Activated CD8-positive, alpha-beta memory T cell treated with anti-CD3 and anti-CD28 coated beads for 24 hours (primary cell): ENCODE measurements at regions not wholly inside any gene's neighbourhood (a gene's known extent, or its start where the extent isn't known, plus 50 kb on each side); places are given as distances from the start of the nearest gene placed in this dataset.
"Not testable (repeated sequence)": the region's sequence is repeated elsewhere in the genome, so short reads cannot be mapped to it uniquely, and the experiment has no call there.

Experiments used
- DNase-seq: peaks from one replicate; pipeline ENCODE4 v3.0.0-alpha.2; 2020

DNA sequence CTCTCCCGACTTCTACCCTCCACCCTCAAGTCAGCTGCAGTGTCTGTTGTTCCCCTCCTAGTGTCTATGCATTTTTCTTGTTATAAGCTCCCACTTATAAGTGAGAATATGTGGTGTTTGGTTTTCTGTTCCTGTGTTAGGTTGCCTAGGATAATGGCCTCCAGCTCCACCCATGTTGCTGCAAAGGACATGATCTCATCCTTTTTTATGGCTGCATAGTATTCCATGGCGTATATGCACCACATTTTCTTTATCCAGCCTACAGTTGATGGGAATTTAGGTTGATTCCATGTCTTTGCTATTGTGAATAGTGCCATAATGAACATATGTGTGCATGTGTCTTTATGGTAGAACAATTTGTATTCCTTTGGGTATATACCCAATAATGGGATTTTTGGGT, 80.7 kb downstream of the SPTSSA start:
- not testable (repeated sequence) for DNase-seq

DNA sequence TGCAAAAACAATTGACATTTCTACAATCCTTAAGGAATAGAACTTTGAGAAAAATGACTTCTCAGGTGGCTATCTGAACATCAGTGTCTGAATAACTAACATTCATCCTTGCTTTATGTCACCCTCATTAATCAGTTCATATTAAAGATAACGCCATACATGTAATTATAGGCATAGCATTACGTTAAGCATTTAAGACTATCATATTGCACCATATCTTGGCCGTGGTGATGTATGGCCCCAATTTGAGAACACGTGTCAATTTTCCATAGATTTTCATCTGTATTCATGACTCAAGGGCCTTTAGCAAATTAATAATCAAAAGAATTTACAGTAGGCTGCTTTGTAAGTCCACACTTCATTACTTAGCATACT, 81.6 kb downstream of the SPTSSA start:
- DNase-seq, result no peak

DNA sequence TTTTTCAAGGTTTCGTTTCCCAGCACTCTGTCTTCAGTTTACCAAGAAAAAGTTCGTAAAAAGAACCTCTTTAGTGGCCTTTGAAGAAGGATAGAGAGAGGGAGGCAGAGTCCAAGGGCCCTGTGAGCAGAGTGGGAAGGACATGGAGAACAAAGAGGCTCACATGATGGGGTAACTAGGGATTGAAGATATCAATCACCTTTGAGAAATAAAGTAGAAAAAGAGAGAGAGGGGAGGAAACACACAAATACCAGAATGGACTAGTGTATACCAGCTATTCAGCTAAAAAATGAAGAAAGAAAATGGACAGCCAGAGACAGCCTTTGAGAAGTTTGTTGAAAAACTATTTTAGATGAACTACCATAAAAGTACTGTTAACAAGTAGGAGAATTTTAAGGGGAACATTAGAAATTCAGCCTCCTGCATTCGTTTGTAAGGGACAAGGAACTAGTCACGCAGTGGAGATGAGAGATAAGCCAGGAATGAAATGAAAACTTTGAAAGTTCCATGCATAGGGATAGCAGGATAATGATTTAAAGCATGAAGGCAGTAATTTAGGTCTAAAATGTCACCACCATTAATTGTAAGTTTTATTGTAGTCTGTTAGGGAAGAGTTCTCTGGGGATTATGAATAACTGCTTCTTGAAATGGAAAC, 82.1 kb downstream of the SPTSSA start:
- no peak for DNase-seq

DNA sequence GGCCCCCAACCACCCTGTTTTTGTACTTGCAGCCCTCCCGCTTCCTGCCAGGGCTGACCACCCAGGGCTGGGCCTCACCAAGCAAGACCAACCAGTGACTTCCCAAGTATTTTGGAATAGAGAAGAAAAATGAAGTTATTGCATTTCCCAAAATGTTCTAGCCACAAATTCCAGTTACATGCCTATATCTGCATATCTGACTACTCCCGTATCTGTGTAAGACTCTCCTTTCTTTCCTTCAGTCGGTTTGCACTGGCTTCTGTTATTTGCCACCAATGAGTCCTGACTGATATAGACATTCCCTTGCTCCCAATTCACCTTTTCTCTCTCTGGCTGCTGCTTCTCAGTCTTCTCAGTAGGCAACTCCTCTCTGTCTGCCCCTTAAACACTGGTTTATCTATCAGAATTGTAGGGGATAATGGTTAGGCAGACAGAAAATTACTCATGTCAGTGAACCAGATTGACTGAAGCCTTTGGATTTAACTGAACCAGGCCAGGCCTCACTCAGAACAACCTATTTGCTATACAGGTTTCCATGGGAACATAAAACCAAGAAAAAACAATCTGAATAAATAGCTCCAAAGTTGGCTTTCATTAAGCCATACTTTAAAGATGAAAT, 85.3 kb downstream of the SPTSSA start:
- DNase-seq, result no peak

DNA sequence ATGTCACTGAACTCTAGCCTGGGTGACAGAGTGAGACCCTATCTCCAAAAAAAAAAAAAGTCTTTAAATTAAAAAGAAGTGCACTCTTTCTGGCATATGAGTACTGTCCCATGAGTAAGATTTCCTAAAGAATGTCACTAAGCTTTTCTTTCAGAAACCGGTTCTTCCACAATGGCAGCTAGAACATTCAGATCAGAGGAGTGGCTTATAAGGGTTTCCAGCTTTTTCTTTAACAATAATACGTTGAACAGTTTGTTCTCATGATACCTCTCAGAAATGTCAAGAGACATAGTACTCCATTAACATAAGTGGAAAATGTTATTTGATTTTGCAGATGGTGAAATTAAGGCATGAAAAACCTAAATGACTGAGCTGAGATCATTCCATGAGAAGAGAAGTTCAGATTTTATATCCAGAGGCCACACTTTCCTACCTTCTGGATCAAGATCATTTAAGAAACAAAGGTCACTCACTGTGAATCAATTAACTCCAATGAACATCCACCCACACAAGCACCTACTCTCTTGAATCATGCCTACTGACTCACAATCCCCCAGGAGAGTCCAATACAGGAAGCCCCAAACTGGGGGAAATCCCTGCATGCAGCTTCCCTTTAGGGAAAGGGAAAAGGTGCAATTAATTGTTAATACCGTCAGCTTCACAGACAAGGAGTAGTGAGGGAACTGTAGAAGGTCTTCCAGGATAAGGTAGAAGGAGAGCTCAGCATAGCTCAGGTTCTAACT, 86.9 kb downstream of the SPTSSA start:
- DNase-seq, result no peak

DNA sequence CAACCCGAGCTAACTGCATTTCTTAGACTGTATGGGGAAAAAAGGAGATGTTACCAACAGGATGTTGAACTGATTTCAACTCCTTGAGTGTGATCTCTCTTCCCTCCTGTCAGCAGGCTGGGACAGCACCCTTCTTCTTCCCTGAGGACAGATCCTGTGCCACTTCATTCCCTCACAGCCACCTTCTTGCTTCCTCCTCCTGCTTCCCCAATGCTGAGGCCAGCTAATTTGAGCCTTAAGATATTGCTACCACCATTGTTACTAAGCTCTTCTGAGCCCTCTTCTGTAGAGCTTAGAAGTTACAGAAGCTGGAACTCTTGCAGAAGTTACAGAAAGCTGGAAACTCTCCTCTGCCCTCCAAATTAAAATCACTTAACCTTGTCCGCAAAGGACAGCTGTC, 88.8 kb downstream of the SPTSSA start:
- DNase-seq, result no peak

DNA sequence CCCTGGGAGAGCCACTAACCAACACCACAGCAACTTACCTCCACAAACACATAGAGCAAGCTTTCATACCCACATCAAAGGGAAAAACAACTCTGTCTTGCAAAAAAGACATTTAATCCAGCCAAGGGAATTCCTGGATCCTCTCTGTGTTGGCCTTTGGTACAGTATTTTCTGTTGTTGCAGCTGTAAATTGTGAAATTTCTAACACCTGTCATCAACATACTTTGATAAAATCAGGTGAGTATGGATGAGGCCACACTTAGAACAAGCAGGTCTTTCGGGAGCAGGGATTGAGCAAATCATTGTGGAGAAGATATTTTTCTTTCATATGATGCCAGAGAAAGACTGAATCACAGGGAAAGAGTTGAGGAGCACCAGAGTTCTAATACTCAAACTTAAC, 89.3 kb downstream of the SPTSSA start:
- DNase-seq, result no peak

DNA sequence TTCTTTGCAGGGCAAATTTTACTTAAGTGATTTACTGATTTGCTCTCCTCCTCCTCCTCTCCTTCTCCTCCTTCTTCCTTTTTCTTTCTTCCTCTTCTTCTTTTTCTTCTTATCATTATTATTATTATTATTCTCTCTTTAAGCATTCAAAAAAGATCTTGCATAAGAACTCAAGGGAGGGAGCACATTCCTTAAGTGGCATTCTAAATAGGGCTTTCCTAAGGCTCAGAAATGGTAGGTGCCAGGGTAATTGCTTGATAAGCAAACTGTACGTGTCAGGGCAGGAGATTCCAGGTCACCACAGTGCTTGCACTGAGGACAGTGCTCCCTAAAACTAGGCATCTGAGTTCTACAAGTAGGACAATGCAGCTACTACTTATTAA, 92.4 kb downstream of the SPTSSA start:
- no peak for DNase-seq

DNA sequence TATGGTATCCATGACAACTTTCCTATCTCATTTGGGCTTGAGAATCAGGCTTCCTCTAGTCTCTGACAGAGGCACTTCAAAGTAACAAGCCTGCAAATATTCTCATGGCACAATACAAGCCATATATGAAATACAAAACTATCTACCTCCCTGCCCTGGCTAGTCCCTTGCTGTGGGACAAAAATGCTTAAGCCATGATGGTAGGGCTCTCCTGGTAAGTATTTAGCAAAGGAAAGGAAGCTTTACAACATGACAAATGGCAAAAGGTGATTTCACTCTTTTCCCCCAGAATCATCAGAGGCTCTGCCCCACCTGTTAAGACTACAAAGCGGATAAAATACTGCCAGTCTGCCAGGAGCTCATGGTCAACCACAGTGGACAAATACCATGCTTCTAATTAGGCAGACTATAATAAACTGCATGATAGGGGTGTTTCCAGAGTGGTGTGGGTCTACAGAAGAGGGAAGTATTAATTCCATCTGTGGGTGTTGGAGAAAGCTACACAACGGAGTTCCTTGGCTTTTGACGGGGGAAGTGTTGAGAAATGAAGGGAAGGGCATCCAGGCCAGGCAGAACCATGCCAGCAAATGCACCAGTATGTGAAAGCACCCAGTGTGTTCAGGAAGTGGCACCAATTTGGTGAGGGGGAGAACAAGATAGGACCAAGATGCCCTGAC, 92.9 kb downstream of the SPTSSA start:
- DNase-seq, result no peak

DNA sequence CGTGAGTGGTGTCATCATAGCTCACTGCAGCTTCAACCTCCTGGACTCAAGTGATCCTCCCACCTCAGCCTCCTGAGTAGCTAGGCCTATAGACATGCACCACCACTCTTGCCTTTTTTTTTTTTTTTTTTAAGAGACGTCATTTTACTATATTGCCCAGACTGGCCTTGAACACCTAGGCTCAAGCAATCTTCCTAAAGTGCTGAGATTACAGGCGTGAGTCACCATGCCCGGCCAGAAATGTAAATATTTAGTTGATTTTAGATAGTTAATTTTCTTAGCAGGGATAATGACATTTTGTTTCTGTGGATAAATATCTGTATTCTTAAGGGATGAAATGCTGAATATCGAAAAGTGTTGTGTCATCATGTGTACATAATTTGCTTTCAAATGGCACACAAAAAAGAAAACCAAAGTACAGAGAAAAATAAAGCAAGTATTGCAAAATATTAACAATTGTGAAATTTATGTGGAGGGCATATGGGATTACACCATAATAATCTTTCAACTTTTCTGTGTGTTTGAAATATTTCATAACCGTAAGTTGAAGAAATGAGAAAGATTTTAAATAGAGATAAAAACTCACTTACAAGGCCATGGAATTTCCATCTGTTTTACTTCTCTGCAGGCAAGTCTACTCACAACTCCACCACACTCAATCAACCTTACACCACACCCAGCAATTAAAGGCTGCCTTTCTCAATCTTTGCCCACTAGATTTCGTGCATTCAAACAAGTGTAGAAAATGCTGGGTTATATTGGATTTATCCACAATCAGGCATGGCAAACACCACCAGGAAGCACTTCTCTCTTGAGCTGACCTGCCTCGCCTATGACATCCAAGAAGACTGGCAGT, 93.7 kb downstream of the SPTSSA start:
- no peak for DNase-seq

DNA sequence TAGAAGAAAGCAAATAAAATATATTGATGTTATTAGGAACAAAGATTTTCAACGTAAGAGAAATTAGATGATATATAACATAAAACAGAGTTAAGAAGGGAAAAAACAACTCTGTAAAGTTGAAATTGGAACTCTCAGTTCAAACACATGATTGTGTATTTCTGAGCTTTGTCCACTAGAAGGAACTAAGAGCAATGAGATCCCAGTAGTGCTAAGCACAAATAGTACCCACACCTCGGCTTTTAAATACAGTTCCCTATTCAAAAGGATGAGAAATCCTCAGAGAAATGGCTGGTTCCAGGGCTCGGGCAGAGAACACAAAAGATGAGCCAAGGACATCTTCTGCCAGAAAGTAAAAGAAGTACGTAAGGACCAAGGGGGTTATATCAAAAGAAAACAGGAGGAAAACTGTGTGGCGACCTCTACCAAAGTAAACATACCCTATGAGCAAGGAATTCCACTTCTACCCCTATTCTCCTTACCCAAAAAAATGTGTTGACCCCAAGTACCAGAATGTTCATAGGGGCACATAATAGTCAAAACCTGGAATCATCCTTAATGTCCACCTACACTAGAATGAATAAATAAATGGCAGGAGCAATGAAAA, 96.6 kb downstream of the SPTSSA start:
- DNase-seq, result no peak

DNA sequence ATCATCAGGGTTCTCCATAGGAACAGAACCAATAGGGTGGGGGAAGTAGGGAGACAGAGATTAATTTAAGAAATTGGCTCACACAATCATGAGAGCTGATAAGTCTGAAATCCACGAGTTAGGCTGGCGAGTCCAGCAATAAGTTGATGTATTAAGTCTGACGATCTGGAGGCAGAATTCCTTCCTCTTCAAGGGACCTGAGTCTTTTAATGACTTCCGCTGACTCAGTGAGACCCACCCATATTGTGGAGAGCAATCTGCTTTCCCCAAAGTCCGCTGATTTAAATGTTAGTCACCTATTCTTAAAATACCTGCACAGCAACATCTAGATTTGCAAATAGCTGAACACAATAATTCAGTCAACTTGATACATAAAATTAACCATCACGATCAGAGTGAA, 97.8 kb downstream of the SPTSSA start:
- no peak for DNase-seq

DNA sequence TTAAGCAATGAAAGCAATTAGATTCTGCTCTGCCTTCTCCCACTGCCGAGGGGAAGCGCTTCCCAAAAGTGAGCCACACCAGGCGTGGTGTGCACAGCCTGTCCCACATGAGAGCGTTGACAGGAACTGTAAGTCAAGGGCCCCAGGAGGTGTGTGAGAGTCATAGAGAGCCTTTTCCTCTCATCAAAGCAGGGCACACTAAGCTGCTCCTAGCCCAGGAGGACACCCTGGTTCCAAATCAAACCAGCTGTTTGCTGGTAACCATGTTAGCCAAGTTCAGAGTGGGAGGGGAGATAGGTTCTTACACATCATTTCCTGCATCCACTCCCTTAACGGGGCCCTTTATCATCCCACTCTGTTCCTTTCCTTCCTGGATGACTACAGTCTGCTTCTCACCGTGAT, 98.3 kb downstream of the SPTSSA start:
- no peak for DNase-seq

DNA sequence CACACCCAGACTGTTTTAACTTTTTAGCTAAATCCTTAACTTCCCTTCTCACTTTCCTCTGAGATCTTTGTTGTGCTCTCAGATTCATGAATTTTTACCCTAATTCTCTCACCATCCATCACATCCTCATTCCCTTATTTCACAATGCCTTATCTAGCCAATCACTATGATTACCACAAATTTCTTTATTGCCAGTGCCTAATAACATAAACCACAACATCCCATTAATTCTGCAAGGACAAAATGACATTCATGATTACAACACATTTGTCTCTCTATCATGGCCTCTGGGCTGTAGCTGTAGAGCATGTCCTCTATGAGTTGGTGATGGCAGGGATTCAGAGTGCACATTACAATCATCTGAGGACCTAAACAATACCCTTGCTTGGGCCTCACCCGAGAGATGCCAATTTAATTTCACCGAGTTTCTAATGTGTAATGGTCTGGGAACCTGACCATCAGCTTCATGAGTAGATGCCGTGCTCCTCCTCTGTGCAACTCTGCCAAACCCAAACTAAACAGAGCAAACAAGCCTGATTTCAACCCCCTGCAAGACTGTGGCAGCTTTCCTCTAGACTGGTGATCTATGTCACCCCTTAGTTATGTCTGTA, 99.3 kb downstream of the SPTSSA start:
- DNase-seq, result no peak

DNA sequence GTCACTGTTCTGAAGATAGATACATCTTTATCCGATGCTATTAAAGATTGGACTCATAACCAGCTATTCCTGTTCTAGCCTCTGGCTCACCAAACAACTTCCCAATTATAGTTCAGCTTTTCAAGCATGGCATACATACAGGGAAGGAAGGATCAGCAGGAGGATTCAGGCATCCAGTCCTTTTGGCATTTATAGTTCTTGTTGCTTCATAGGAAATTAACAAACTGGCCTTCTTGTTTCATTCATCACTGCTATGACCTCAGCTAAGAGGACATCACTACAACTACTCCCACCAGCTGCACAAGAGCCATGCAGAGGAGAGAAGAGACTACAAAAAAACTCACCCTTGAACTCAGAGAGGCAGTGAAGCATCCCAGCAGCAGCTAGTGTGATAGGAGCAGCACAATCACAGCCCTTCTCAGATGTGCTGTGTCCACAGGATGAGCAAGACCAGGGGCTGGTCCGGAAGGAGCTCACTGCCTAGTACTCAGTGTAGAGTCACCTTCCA, 100.5 kb downstream of the SPTSSA start:
- DNase-seq, result no peak

DNA sequence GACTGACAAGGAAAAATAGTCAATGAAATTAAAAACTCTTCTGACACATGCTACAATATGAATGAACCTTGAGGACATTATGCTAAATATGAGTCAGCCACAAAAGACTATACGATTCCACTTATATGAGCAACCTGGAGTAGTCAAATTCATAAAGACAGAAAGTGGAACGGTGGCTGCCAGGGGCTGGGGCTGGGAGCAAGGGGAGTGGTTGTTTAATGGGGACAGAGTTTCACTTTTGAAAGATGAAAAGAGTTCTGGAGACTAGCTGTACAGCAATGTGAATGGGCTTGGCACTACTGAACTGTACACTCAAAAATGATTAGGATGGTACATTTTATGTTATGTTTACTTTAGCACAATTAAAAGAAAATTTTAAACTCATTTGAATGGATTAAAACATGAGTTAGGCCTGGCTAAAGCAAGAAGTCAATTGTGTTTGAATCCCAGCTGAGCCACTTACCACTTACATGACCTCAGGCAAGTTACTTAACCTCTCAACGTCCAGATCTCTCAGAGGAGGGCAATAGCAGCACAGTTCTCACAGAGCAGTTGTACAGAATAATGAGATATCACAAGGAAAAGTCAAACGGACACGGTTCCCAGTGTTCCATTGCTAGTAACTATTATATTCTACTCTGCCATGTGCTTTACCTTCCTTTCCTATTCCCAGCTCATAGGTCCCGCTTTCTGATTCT, 102.5 kb downstream of the SPTSSA start:
- DNase-seq, result no peak

DNA sequence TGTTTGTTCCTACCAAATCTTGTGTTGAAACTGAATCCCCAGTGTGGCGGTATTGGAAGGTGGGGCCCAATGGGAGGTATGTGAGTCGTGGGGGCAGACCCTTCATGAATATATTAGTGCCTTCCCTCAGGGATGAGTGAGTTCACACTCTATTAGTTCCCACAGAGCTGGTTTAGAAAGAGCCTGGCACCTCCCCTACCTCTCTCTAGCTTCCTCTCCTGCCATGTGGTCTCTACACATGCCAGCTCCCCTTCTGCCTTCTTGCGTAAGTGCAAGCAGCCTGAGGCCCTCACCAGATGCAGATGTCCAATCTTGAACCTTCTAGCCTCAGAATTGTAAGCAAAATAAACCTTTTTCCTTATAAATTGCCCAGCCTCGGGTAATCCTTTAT, 105.8 kb downstream of the SPTSSA start:
- DNase-seq, result no peak

DNA sequence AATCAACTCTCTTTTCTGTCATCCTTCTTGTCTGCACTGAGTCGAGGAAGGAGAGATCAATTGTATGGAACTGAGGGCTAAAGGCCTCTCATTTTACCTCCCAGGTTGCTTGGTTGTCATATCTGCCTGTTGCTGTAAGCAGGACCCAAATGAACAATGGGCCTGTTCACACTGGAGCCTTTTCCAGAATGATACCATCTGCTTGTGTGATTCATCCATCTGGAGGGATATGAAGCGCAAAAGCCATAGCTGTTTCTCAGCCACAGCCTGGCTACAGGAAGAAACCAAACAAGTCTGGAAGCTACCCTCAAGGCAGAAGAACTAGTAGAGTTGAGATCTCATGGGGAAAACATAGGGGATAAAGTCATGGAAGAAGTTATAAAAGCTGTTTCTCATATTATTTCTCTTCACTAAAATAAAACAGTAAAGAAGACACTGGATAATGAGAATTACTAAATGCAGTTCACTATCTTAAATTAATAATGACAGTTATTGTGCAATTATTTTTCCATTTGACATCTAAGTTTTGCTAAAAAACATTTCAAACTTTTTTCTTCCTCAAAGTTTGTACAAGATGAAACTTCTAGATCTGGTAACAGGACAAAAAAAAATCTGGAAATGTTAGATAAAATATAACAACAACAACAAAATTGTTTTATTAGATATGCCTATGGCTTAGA, 106.3 kb downstream of the SPTSSA start:
- DNase-seq, result no peak

DNA sequence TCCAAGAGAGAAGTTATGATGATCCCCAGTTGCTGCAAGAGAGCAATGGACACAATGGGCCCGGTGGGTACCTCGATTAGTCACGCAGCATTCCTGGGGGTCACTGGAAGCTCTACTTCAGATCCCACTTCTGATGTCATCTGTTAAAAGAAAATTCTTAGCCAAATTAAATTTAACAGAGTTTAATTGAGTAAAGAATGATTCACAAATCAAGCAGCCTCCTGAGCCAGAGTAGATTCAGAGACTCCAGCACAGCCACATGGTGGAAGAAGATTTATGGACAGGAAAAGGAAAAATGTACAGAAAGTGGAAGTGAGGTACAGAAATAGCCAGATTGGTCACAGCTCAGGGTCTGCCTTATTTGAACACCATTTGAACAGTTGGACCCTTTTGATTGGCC, 107.5 kb downstream of the SPTSSA start:
- no peak for DNase-seq

DNA sequence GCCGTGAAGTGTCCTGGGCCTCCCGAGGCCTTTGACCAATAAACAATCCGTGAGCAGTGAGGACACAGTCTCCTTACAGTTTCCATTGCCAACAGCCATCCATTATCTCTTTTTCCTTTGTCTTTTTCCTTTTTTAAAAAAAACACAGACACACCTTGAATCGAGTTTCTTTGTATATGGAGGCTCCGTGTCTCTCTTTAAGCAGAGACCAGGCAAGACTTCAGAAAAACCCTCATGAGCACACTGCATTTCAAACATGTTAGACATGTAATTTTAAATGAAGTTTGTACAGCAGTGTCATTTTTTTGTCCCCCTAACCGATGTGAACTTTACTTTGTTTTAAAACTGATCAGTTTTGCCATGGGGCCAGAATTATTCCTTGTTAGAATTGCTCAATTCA, 111.1 kb downstream of the SPTSSA start:
- DNase-seq, result no peak

DNA sequence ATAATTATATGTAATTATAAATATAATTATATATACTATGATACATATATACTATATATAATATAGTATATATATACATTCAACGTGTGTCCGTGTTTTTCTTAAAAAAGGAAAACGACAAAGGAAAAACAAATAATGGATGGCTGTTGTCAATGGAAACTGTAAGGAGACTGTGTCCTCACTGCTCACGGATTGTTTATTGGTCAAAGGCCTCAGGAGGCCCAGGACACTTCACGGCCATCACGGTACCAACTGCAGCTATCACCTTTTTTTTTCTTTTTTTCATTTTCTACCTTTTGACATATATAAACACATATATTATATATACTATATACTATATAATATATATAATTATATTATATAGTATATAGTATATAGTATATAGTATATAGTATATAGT, 113.4 kb downstream of the SPTSSA start:
- no peak for DNase-seq
